GM21390 (cell line): ENCODE measurements at regions not wholly inside any gene's neighbourhood (a gene's known extent, or its start where the extent isn't known, plus 50 kb on each side); places are given as distances from the start of the nearest gene placed in this dataset.
A peak's percentile ranks its signal among the peaks of the same experiment; 100 is the strongest.

Source experiments
- ATAC-seq: cut with Tn5 transposase; IDR thresholded peaks from one replicate; pipeline ENCODE4 v1.9.1; 2021; ENCODE audit not compliant: unreplicated experiment

GRCh38 chr16:87057211-87057881 lies 259.8 kb downstream of the C16orf95 start:
- no peak for ATAC-seq

- ATAC-seq = no peak
These were observed 259.1 kb downstream of the C16orf95 start for GRCh38 chr16:87057951-87058560.

DNA sequence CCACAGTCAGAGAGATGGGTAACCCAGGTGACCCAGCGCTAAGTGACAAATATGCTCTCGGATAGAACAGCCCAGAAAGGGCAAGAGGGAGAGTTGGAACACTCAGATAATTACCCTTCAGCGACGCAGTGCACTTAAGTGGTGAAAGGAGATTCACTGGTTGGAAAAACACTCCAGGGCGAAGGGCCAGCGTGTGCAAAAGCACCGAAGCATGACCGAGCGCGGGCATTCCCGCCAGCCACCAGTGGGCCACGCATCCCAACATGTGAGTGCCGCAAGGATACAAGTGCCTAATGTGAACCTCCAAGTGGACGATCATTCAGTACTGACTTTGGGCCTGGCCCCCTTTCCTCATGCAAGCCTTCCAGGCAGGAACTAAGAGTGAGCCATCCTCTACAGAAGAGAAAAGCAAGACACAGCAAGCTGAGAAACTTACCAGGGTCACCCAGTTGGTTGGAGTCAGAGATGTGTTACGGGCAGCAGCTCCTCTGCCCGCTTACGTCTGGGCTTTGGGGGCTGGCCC lies 258.4 kb downstream of the C16orf95 start:
- ATAC-seq = no peak

DNA sequence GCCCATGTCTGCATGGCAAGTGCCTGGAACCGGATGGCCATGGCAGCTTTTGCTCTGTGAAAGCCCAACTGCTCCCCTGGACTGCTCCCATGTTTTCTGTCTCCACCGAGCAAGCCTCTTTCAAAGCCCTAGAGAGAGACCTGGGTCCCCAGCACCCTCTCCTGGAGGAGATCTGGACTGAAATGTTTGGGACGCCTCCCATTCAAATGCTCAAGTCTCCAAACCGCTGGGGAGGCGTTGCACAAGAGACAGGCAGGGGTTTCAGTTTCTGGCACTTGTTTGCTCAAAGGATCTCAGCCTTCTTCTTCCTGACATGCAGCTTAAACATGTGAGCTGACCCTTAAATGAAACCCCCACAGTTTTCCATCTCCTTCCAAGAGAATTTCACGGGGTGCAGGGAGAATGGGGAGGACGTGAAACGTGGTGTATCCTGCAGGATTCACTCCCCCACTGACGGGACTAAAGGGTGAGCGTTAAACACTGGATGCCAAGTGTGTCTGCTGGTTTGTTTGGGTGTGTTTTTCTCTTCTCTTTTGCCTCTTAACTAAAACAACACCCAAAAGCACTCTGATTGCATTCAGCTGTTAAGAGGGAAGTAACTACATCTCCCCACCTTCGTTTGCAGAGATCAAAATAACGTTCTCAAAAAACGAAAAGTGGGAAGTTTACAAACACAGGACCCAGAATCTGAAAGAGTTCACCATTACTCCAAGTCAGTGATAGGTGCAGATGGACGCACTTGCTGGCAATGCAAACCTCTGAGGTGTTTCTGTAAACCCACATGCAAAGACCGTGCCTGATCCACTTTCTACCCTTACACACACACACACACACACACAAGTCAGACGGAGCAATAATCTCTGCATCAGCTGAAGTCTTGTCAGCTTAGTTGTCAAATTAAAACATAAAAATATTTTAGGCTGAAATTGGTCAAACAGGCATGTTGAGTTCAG lies 256.9 kb downstream of the C16orf95 start:
- ATAC-seq = no peak

GRCh38 chr16:87061243-87061920 lies 255.8 kb downstream of the C16orf95 start:
- no peak for ATAC-seq

- ATAC-seq = no peak
These were observed 254.4 kb downstream of the C16orf95 start for GRCh38 chr16:87062569-87063442.

- ATAC-seq = no peak
These were observed 253.6 kb downstream of the C16orf95 start for GRCh38 chr16:87063543-87063942.

- no peak for ATAC-seq
These were observed 252.3 kb downstream of the C16orf95 start for GRCh38 chr16:87064731-87065445.

GRCh38 chr16:87065446-87066132 lies 251.6 kb downstream of the C16orf95 start:
- ATAC-seq = no peak

DNA sequence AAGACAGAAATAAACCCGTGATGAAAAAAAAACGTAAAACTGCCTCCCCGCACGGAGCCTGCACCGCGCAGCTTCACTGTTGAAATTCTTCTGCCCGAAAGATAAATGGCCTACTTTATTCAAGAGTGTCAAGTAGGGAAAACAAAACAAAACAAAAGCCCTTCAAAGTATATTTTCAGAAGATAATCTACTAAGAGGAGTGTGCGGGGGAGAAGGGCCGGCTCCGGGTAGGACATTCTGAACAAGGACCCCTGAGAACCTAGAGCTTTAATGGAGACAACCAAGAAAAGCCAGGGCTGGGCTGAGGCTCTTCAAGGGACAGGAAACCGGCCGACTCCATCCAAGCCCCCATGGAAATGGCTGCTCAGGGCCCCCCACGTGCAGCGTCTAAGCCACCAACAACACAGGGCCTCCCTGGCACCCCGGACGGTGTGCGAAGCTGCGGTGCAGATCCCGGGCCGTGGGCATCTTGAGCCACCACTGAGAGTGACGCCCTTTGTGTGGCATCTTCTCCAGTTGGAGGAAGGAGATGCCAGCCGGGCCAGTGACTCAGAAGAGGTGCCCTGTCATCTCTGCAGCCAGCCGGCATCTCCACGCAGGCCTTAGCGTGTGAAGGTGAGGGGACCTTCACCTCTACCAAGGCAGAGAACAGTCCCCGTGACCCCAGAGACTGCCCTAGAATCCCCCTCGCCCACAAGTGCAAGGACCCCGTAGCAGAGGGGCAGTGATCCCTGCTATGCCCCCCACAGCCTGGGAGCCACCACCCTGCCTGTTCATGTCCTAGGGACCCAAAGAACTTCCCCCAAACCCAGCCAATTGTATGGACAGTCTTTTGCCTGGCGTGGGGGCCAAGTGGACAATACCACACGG lies 250.8 kb downstream of the C16orf95 start:
- ATAC-seq = no peak

- ATAC-seq = no peak
These were observed 250.1 kb downstream of the C16orf95 start for GRCh38 chr16:87067003-87067556.

DNA sequence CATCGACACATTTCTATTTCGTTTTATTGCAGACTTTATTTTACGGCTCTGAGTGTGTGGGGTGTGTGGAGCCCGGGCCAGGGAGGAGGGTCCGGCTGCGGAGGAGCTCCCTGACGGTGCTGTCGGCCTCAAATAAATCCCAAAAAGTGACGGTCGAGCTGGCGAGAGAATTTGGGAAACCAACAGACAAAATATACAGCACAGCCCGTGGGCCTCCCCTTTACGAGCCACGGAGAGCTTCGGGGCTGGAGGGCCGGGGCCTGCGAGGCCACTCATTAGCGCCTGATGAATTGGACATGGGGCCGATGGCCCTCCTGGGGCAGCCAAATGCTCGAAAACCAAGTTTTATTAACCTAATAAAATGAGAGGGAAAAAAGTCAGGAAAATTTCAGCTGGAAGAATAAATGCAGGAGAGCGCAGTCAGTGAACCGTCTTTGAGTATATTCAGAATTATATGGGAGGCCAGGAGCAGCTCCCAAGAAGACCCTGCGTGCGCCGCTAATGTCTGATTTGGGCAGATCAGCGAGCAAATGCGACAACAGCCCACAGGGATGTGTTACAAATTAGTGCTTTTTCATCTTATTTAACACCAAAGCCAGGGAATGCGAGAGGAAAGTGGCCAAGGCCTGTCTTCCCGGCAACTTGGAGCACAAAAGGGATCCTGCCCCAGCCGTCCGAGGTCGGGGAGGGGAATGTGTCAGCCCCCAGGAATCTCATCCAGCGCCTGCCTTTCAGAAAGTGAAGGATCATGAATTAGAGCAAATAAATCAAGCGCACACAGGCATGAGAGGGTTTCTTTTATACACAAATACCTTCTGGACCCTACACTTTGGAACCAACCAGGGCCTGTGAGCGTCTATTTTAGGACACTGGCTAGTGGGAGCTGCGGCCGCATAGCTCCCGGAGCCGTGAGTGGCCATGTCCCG lies 249.1 kb downstream of the C16orf95 start:
- ATAC-seq = no peak

GRCh38 chr16:87068762-87069150 lies 248.4 kb downstream of the C16orf95 start:
- ATAC-seq = no peak

DNA sequence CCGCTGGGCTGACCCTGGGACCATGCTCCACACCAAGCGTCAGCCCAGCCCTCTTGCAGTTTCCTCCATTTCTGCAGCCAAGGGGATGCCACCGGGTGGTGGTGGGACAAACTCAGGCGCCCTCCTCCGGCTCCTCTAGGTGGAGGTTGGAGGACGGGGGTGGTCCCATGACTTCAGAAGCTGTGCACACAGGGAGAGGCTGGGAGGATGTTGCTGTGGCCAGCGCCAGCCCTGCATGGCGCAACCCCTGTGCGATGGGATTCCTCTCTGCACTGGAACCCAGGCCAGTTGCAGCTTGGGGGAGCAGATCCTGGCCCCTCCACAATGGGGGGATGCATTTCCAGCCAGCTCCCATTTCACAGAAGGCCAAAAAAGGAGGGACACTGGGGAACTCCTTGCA lies 246.5 kb downstream of the C16orf95 start:
- no peak for ATAC-seq

DNA sequence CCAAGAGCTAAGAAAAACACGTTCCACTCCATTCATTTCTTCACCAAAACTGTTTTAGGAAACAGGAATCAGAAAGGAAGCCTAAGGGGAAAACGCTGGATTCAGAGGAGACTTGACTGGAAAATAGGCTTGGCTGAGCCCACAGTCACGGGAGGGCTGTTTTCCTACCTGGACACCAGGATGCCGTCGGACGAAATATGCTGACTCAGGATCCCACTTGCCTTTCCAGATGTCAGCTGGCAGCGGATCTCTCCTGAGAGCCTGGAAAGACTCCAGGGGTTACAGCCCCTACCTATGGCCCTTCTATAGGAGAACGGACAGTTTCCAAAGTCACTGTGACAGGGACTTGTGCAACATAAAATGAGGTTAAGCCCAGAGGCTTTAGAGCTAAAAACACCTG lies 245.1 kb downstream of the C16orf95 start:
- no peak for ATAC-seq

DNA sequence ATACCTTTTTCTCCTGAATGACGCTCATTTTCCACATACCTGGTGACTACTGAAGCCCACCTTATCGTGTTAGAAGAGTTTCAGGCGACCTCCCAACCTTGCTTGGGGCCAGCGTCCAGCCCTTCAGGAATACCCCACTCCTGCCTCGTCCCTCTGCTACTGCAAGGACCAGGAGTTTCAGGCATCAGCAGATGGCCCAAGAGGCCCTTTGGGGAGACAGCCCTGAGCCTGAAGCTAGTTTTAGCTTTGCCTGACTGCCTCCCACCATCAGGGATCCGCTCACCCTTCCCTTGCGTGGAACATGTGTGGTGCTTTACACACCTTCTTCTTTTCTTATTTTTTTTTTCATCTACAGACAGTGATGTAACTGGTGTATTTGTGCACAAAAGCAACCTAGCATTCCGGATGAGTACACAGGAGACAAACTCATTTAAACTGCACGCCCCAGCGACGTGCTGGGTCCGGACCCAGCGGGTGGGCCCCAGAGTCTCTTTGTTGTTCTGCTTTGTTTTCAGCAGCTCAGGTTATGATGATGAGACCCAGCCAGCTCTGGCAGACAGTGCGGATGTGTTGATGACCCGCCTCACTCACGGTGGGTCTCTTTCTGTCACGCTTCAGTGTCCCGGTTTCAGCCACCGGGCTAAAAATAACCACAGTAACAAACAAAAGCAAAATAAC lies 242.4 kb downstream of the C16orf95 start:
- ATAC-seq = peak; percentile 49
